GM21390 (cell line): ENCODE measurements at regions not wholly inside any gene's neighbourhood (a gene's known extent, or its start where the extent isn't known, plus 50 kb on each side); places are given as distances from the start of the nearest gene placed in this dataset.

ENCODE experiments used
- ATAC-seq: cut with Tn5 transposase; IDR thresholded peaks from one replicate; pipeline ENCODE4 v1.9.1; 2021; ENCODE audit not compliant: unreplicated experiment

- ATAC-seq = no peak
Measured at GRCh38 chr18:5091741-5092140, 105.3 kb downstream of the AKAIN1 start.

DNA sequence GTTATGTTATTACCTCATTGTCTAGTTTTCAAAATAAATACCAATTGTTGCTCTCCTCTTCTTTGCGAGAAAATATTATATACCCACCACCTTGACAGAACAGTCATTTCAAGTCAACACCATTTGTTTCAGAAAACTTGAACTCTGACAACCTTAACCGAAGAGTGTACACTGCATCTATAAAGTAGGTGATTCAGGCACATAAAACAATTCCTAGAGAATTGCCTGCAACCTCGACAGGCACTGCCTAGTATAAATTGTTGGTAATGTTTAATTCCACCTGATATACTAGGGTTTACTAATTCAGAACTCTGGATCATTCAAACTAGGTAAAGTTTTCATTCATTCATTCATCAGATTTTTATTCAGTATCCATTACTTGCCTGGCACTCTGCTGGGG is 121.8 kb downstream of the AKAIN1 start:
- ATAC-seq = no peak

- no peak for ATAC-seq
Measured at GRCh38 chr18:5073026-5073944, 123.8 kb downstream of the AKAIN1 start.

DNA sequence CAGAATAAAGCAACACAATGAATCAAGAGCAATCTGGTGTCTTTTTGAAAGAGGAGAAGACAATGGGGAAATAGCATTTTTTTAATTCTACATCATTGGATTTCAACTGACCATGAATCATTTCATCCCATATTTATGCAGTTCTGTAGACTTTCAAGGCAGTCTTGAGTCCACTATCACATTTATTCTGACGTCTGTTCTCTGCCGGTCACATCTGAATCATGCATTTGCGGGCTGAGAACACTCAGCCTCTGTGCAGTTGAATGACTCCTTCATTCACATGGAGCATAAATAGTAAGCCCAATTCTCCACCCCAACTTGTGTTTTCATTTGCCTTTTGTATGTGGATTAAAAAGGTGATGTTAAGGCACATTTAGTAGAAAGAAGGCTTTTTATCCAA is 128.2 kb downstream of the AKAIN1 start:
- no peak for ATAC-seq

DNA sequence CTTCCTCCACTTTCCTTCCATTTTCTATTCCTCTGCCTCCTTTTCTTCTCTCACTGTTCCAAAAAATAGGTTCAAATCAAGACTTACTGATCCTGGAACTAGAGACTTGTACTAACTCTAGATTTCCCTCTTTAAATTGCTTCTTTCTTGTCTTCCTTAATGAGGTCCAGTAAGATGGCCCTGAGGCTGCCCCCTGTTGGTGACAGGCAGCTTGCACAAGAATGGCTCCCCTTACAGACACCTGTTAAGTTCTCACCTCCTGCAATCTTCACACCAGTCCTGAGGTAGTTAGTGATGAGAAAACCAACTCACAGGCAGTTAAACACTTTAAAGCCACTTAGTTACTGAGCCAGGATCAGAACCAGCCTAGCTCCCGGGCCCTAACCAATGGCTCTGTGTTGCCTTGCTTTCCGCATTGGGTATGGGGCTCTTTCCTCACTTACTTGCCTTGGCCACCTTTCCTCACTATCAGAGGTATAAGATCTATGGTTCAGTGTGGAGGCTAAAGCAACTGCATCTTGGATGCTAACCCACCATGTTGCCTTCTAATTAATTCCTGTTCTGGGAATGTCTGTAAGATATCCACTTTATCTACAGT is 130.6 kb downstream of the AKAIN1 start:
- no peak for ATAC-seq

GRCh38 chr18:5065615-5066014 is 131.4 kb downstream of the AKAIN1 start:
- ATAC-seq = no peak

- no peak for ATAC-seq
Measured at GRCh38 chr18:5064841-5065370, 132.2 kb downstream of the AKAIN1 start.

DNA sequence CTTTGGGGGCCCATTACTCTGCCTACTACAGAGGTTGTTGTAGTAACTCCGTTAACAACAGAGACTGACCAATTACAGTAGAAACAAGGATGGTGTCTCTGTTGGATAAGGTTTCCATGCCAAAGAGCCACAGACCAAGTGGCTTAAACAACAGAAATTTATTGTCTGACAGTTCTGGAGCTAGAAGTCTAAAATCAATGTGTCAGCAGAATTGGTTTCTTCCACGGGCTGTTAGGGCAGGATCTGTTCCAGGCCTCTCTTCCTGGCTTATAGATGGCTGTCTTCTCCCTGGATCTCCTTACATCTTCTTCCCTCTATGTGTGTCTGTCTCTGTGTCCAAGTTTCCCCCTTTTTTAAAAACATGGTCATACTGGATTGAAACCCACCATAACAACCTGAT is 135.3 kb downstream of the AKAIN1 start:
- ATAC-seq = no peak

DNA sequence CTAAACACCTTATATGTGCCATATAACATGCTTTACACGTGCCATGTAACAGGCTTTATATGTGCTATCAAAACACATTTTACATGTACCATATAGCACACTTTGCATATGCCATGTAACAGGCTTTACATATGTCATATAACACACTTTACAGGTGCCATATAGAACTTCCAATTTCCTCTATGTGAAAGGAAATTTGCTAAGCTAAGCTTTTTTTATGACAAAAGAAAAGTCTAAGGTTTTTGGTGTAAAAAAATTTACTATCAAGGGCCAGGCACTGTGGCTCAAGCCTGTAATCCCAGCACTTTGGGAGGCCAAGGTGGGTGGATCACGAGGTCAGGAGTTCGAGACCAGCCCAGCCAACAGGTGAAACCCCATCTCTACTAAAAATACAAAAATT is 136.5 kb downstream of the AKAIN1 start:
- ATAC-seq = no peak

DNA sequence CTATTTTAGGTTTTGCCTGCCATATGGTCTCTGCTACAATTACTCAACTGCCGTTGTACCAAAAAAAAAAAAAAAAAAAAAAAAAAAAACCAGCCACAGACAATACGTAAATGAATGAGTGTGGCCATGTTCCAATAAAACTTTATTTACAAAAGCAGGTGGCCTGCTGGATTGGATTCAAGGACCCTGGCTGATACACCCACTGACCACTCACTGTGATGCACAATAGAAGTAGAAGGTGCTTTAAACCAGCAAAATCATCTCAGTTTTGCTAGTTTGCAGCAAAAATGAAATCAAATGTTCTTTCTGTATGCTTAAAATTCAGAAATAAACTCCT is 137.4 kb downstream of the AKAIN1 start:
- no peak for ATAC-seq

GRCh38 chr18:5058768-5059695 is 138.0 kb downstream of the AKAIN1 start:
- no peak for ATAC-seq

DNA sequence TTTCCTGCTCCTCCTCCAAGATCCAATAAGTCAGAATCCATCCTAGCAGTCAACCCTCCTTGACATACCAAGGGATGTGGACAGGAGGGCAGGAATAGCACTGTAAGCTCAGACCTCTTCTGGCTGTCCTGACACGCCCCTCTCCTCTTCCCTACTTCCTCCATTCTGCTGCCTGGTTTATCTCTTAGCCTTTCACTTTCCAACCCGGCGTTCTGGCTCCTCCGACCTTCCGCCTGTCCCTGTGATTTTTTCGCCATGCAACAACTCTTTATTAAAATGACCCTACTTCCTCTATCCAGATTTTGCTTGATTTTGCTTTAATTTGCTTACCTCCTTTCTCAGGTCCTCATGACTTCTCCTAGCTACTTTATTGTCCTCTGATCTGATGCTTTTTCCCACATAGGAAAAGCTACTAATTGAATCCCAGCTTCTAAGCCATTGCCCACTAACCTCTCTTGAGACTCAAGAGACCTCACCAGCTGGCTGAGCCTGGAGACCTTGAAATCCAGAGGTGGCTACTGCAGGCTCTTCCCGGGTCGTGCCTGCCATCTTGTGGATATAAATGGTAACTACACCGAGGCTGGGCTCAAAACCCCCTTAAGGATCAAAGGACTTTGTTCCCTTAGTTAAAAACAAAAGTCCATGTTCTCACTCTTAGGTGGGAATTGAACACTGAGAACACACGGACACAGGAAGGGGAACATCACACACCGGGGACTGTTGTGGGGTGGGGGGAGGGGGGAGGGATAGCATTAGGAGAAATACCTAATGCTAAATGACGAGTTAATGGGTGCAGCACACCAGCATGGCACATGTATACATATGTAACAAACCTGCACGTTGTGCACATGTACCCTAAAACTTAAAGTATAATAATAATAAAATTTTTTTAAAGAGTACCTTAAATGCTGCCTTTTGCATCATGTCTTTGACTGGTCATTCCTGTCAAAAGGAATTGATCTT is 139.4 kb downstream of the AKAIN1 start:
- peak; percentile 83 for ATAC-seq

DNA sequence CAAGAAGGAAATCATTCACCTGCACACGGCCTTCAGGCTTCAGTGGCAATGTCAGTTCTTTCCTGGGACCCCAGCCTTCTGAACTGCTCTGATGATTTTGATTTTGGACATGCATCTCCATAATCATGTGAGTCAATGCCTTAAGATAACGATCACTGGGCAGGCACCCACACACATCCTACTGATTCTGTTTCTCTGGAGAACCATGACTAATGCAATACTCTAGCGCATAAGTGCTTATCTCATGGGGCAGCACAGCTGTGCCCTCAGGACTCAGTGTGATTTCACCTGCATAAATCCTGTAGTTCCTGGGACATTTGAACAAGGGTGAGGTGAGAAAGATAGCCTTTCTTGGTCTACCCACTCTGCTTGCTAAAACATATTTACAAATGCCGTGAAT is 144.6 kb downstream of the AKAIN1 start:
- ATAC-seq = no peak

- ATAC-seq = no peak
Measured at GRCh38 chr18:5051207-5051606, 145.8 kb downstream of the AKAIN1 start.

- ATAC-seq = no peak
Measured at GRCh38 chr18:5049124-5049523, 147.9 kb downstream of the AKAIN1 start.

DNA sequence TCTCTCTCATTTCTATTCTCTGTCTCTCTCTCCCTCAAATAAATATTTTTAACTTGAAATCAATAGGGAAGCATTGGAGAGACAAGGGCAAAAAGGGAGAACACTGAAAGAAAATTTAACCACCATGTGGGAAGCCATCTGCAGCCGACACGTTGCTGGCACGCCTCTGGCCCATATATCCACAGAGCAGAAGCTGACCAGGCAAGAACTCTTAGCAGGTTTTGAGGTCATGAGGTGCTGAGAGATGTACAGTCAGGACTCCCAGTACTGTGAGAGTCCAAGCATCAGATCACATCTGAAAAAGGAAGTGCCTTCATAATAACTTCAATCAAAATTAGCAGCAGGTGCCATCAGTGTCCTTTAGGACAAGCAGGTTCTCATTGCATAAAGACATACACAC is 156.6 kb downstream of the AKAIN1 start:
- no peak for ATAC-seq

- no peak for ATAC-seq
Measured at GRCh38 chr18:5036523-5036922, 160.5 kb downstream of the AKAIN1 start.

DNA sequence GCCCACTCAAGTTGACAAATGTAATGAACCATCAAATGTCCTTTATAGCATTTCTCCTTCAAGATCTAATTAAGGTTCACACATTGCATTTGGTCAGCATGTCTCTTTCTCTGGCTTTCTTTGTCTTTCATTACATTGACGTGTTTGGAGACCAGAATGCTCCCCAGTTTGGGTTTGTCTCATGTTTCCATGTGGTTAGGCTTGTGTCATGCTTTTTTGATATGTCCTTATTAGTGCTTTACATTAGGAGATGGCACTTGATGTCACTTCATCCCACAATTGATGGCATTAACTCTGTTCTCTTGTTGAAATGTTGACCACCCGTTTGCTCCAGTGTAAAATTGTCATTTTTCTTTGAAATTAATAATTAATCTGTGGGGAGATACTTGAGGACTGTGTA is 165.8 kb downstream of the AKAIN1 start:
- ATAC-seq = no peak

DNA sequence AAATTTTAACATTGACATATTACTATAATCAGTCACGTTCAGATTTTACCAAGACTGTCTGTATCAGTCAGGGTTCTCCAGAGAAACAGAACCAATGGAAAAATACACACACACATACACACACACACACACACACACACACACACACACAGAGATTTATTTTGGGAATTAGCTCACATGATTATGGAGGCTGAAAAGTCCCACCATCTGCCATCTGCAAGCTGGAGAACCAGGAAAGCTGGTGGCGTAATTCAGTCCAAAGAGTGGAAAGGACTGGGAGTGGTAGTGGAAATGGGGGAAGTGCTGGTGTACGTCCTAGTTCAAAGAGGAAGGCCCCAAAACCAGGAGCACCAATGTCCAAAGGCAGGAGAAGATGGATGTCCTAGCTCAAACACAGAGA is 166.4 kb downstream of the AKAIN1 start:
- no peak for ATAC-seq

DNA sequence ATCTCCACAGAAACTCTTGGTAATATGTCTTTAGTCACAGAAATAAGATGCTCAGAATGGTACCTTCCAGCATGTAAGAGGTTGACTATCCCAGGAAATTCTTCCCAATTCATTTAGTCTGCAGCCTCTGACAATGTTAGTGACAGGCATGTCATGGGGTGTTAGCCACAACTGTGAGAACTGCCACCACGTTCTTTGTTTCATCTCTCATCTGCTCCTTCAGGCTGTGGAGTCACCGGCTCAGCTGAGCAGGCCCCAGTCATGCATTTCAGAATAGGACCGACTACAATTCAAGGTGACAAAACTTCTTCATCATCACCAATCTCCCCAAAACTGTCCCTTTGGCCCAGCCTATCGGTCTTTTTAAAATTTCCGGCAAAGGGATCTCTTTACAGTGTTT is 167.5 kb downstream of the AKAIN1 start:
- ATAC-seq = no peak
